Ovary (tissue), 7 donors: ENCODE measurements at regions not wholly inside any gene's neighbourhood (a gene's known extent, or its start where the extent isn't known, plus 50 kb on each side); places are given as distances from the start of the nearest gene placed in this dataset.

Experiments
- DNase-seq, 5 donors: peaks; one replicate each; pipeline ENCODE4 v3.0.0-alpha.2; 2019 to 2020
- H3K27ac ChIP-seq, 2 donors: fragments of 200-600 bp; one replicate each; pipeline versions ENCODE4 v1.5.1 to v1.8.0; 2019 to 2022
- H3K27me3 ChIP-seq: fragments of 200-600 bp; one replicate; pipeline ENCODE4 v1.8.0; 2022
- H3K36me3 ChIP-seq: fragments of 200-600 bp; sonication (generic); one replicate; pipeline ENCODE4 v1.5.1; 2019
- H3K4me1 ChIP-seq: one replicate; pipeline ENCODE4 v1.8.1; 2013; ENCODE audit warnings: mild to moderate bottlenecking, moderate library complexity; ENCODE audit not compliant: insufficient read depth
- H3K4me3 ChIP-seq: fragments of 200-600 bp; sonication (generic); one replicate; pipeline ENCODE4 v1.5.1; 2017
- H3K9me3 ChIP-seq, 2 donors: fragments of 200-600 bp in 1 of 2; sonication (generic) in 1 of 2; one replicate each; pipeline versions ENCODE4 v1.5.1 to v1.8.1; 2013 to 2019; ENCODE audit warnings: mild to moderate bottlenecking in 1 of 2, moderate library complexity in 1 of 2
- EP300 ChIP-seq: sonication (generic); formaldehyde crosslinking; IDR thresholded peaks from one replicate; pipeline ENCODE4 v1.6.1; 2017; ENCODE audit warnings: antibody characterized with exemption
- POLR2A ChIP-seq: fragments of 450-650 bp; IDR thresholded peaks from one replicate; pipeline ENCODE4 v1.6.1; 2017; ENCODE audit warnings: antibody characterized with exemption, mild to moderate bottlenecking, moderate library complexity
- WGBS, 3 donors: extraction: QIAGEN DNeasy Blood & Tissue Kit in 1 of 3; methylation state at CpG; one replicate each; pipeline versions ENCODE4 v1.1.5 to v1.1.7; 2013 to 2017; 5-methylcytosine and 5-hydroxymethylcytosine counted together
- intact Hi-C, 4 donors: fragments of 100-400 bp; cut with DNase I; formaldehyde crosslinking; loops; one replicate each; pipeline versions ENCODE4 v1.11.0 to v1.15.1; 2022 to 2023
- TF ChIP-seq, protein P1 (sequence below), 3 donors: fragments of 450-650 bp in 2 of 3; fragments of 200-600 bp in 1 of 3; IDR thresholded peaks; one replicate each; pipeline versions ENCODE4 v1.5.1 to v1.8.0; 2016 to 2022; ENCODE audit warnings: antibody characterized with exemption in 3 of 3, mild to moderate bottlenecking in 1 of 3
- donor health status: DM: no; HTN: no; CAD: no; lungs with moderate emphysema.
- donor health status: DM: no; HTN: no; CAD: no.
- donor health status: Bipolar disorder and iron deficiency.
- donor health status: DM: no; HTN: no; CAD: no.
- donor health status: DM: yes; HTN: yes; CAD: no.

DNA sequence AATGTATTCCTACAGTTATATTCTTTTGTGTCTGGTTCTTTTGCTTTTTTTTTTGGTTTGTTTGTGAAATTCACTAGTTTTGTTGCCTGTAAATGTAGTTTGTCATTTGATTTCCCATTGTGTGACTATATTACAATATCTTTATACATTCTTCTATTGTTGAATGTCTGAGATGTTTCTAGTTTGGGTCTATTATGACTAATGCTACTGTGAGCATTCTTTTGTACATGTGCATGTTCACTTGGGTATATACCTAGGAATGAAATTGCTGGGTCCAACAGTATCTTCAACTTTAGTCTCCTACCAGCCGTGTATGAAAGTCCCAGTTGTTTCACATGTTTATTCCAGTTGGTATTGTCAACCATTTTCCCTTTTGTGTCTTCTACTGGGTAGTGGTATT lies 112.7 kb upstream of the RBMS1 start:
- H3K4me1 ChIP-seq: no peaks in the 10 kb centered on the region
- intact Hi-C loops: no loop called here
- H3K9me3 ChIP-seq: no peaks in the 10 kb centered on the region
- H3K27ac ChIP-seq: no peak overlapping the region
- no peaks in the 10 kb centered on the region for H3K27me3 ChIP-seq
- H3K36me3 ChIP-seq: no peaks in the 10 kb centered on the region
- TF ChIP-seq, protein P1, sequence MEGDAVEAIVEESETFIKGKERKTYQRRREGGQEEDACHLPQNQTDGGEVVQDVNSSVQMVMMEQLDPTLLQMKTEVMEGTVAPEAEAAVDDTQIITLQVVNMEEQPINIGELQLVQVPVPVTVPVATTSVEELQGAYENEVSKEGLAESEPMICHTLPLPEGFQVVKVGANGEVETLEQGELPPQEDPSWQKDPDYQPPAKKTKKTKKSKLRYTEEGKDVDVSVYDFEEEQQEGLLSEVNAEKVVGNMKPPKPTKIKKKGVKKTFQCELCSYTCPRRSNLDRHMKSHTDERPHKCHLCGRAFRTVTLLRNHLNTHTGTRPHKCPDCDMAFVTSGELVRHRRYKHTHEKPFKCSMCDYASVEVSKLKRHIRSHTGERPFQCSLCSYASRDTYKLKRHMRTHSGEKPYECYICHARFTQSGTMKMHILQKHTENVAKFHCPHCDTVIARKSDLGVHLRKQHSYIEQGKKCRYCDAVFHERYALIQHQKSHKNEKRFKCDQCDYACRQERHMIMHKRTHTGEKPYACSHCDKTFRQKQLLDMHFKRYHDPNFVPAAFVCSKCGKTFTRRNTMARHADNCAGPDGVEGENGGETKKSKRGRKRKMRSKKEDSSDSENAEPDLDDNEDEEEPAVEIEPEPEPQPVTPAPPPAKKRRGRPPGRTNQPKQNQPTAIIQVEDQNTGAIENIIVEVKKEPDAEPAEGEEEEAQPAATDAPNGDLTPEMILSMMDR (IDR thresholded peaks at IDR 0.05): no peak
- TF ChIP-seq POLR2A (no peak), EP300 (no peak)
- DNase-seq: no peak
- 88 to 97% (median 88%) methylated on average over 1 of the region's 1 CpG for WGBS, 3 donors
- H3K4me3 ChIP-seq: no peak overlapping the region

DNA sequence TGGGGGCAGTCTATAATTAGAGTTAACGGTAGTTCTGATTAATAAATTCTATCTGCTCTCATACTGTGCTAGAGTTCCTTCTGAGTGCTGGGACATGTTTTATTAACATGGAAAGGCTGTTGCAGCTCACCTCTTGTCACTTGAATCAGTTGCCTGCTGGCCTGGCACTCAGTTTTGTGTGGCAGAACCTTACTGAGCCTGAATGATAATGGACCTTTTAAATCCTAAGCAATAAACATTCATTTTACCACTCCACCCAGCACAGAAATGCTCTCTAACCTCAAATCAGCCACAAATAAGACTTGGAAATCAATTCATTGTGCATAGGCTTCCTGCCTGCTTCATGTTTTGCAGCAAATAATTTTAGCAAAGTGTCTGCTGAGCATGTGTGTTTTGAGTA lies 115.0 kb upstream of the RBMS1 start:
- H3K4me1 ChIP-seq: no peaks in the 10 kb centered on the region
- no peaks in the 10 kb centered on the region for H3K36me3 ChIP-seq
- no peaks in the 10 kb centered on the region for H3K9me3 ChIP-seq
- 72 to 79% (median 72%) methylated on average over 1 of the region's 1 CpG for WGBS, 3 donors
- intact Hi-C loops: no loop called here
- no peak for DNase-seq
- H3K27ac ChIP-seq: no peak overlapping the region
- TF ChIP-seq EP300: no peak
- TF ChIP-seq, protein P1 (IDR thresholded peaks at IDR 0.05): no peak
- H3K4me3 ChIP-seq: no peak overlapping the region
- no peaks in the 10 kb centered on the region for H3K27me3 ChIP-seq

DNA sequence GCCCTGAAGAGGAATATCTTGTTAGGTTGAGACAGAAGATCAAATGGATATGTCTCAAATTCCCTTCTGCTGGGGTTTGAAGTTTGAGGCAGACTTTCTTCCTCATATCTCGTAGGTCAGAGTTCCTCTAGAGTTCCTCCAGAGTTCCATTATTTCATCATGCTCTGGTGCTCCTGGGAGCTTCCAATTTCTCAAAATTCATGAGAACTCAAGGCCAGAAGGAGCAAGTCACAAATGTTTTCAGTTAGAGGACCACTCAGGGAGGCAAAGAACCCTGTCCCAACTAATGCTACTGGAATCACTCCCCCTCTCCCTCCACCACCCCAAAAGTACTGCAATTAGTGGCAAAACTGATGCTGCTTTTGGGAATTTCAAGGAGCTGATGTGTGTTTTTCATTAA lies 115.7 kb upstream of the RBMS1 start:
- Histone ChIP-seq H3K27ac (no peak overlapping the region), H3K4me3 (no peak overlapping the region), H3K4me1 (no peaks in the 10 kb centered on the region), H3K36me3 (no peaks in the 10 kb centered on the region), H3K27me3 (no peaks in the 10 kb centered on the region), H3K9me3 (no peaks in the 10 kb centered on the region)
- DNase-seq: no peak
- WGBS, 3 donors: 71 to 88% (median 83%) methylated on average over 1 of the region's 1 CpG
- intact Hi-C loops: no loop called here
- TF ChIP-seq POLR2A (no peak), EP300 (no peak)
- TF ChIP-seq, protein P1 (IDR thresholded peaks at IDR 0.05): no peak

DNA sequence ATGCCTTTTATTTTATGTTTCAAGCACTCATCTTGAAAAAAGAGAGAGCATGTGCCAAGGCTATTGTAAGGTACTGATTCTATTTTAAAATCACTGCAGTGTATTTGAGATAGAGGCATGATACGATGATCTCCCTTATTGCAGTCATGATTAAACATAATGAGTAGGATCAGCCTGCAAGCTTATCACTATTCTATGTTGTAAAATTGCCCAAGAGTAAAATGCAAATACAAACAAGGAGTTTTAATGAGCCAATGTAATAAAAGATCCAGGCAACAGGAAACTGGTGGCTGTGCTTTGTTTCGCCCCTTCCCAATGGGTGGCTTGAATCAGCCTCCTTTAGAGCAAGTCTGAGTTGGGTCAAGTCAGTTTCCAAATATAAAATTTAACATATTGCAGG lies 116.4 kb upstream of the RBMS1 start:
- Histone ChIP-seq H3K36me3 (no peaks in the 10 kb centered on the region), H3K4me1 (no peaks in the 10 kb centered on the region), H3K4me3 (no peak overlapping the region), H3K9me3 (no peaks in the 10 kb centered on the region), H3K27me3 (no peaks in the 10 kb centered on the region), H3K27ac (no peak overlapping the region)
- TF ChIP-seq EP300: no peak
- TF ChIP-seq, protein P1 (IDR thresholded peaks at IDR 0.05): no peak
- TF ChIP-seq POLR2A: no peak
- DNase-seq: no peak
- intact Hi-C loops: no loop called here
- 88 to 96% (median 92%) methylated on average over 2 of the region's 2 CpGs for WGBS, 3 donors
